GM19023 (cell line): ENCODE measurements at regions not wholly inside any gene's neighbourhood (a gene's known extent, or its start where the extent isn't known, plus 50 kb on each side); places are given as distances from the start of the nearest gene placed in this dataset.

ENCODE experiments used
- ATAC-seq: cut with Tn5 transposase; IDR thresholded peaks from one replicate; pipeline ENCODE4 v1.9.1; 2021; ENCODE audit warnings: mild to moderate bottlenecking, moderate library complexity; ENCODE audit not compliant: unreplicated experiment

GRCh38 chr18:54100920-54101470 lies 123.5 kb downstream of the MBD2 start:
- no peak for ATAC-seq

- ATAC-seq: no peak
Measured at GRCh38 chr18:54100466-54100865, 124.0 kb downstream of the MBD2 start.

- no peak for ATAC-seq
Measured at GRCh38 chr18:54094474-54094873, 130.0 kb downstream of the MBD2 start.

- no peak for ATAC-seq
Measured at GRCh38 chr18:54090856-54091255, 133.6 kb downstream of the MBD2 start.

- ATAC-seq: no peak
Measured at GRCh38 chr18:54089749-54090459, 134.6 kb downstream of the MBD2 start.

GRCh38 chr18:54086863-54087262 lies 137.6 kb downstream of the MBD2 start:
- no peak for ATAC-seq

GRCh38 chr18:54086046-54086802 lies 138.2 kb downstream of the MBD2 start:
- no peak for ATAC-seq

GRCh38 chr18:54080858-54081257 lies 143.6 kb downstream of the MBD2 start:
- no peak for ATAC-seq

- ATAC-seq: no peak
Measured at GRCh38 chr18:54076166-54076565, 148.3 kb downstream of the MBD2 start.

- no peak for ATAC-seq
Measured at GRCh38 chr18:54075689-54076088, 148.8 kb downstream of the MBD2 start.

- no peak for ATAC-seq
Measured at GRCh38 chr18:54069729-54070128, 154.7 kb downstream of the MBD2 start.

GRCh38 chr18:54060343-54061005 lies 164.0 kb downstream of the MBD2 start:
- no peak for ATAC-seq

GRCh38 chr18:54052732-54053429 lies 171.6 kb downstream of the MBD2 start:
- no peak for ATAC-seq

GRCh38 chr18:54052259-54052658 lies 172.2 kb downstream of the MBD2 start:
- ATAC-seq: no peak

- no peak for ATAC-seq
Measured at GRCh38 chr18:54043484-54044251, 180.8 kb downstream of the MBD2 start.

GRCh38 chr18:54035927-54036326 lies 188.5 kb downstream of the MBD2 start:
- ATAC-seq: no peak

GRCh38 chr18:54033052-54033451 lies 191.4 kb downstream of the MBD2 start:
- no peak for ATAC-seq

GRCh38 chr18:54032412-54032811 lies 192.1 kb downstream of the MBD2 start:
- no peak for ATAC-seq

- no peak for ATAC-seq
Measured at GRCh38 chr18:54031243-54031642, 193.2 kb downstream of the MBD2 start.

- no peak for ATAC-seq
Measured at GRCh38 chr18:54030434-54030833, 194.0 kb downstream of the MBD2 start.
